ENCODE measurements at regions not wholly inside any gene's neighbourhood (a gene's known extent, or its start where the extent isn't known, plus 50 kb on each side); places are given as distances from the start of the nearest gene placed in this dataset.
"Not testable (repeated sequence)": the region's sequence is repeated elsewhere in the genome, so short reads cannot be mapped to it uniquely, and the experiment has no call there.

- intact Hi-C loops (cut with micrococcal nuclease) = no loop called here
Measured at GRCh38 chr2:16737812-16738211, 72.2 kb upstream of the CYRIA start.

- intact Hi-C loops (cut with micrococcal nuclease) = no loop called here
Measured at GRCh38 chr2:16736633-16737032, 71.0 kb upstream of the CYRIA start.

- intact Hi-C loops (cut with micrococcal nuclease) = no loop called here
Measured at GRCh38 chr2:16729335-16729734, 63.7 kb upstream of the CYRIA start.

- intact Hi-C loops (cut with micrococcal nuclease) = no loop called here
Measured at GRCh38 chr2:16728351-16729136, 62.9 kb upstream of the CYRIA start.

GRCh38 chr2:16727849-16728248 lies 62.2 kb upstream of the CYRIA start:
- intact Hi-C loops (cut with micrococcal nuclease) = not testable (repeated sequence)

- intact Hi-C loops (cut with micrococcal nuclease) = no loop called here
Measured at GRCh38 chr2:16727256-16727655, 61.6 kb upstream of the CYRIA start.

GRCh38 chr2:16726577-16726976 lies 60.9 kb upstream of the CYRIA start:
- intact Hi-C loops (cut with micrococcal nuclease) = no loop called here

GRCh38 chr2:16726147-16726546 lies 60.5 kb upstream of the CYRIA start:
- intact Hi-C loops (cut with micrococcal nuclease) = no loop called here

GRCh38 chr2:16725549-16725948 lies 59.9 kb upstream of the CYRIA start:
- intact Hi-C loops (cut with micrococcal nuclease) = no loop called here

GRCh38 chr2:16722677-16723076 lies 57.0 kb upstream of the CYRIA start:
- intact Hi-C loops (cut with micrococcal nuclease) = no loop called here

GRCh38 chr2:16722126-16722525 lies 56.5 kb upstream of the CYRIA start:
- intact Hi-C loops (cut with micrococcal nuclease) = no loop called here

- intact Hi-C loops (cut with micrococcal nuclease) = not testable (repeated sequence)
Measured at GRCh38 chr2:16721529-16721928, 55.9 kb upstream of the CYRIA start.

GRCh38 chr2:16720737-16721136 lies 55.1 kb upstream of the CYRIA start:
- intact Hi-C loops (cut with micrococcal nuclease) = not testable (repeated sequence)

GRCh38 chr2:16719485-16719808 lies 53.8 kb upstream of the CYRIA start:
- intact Hi-C loops (cut with micrococcal nuclease) = no loop called here

- intact Hi-C loops (cut with micrococcal nuclease) = no loop called here
Measured at GRCh38 chr2:16718576-16719484, 53.2 kb upstream of the CYRIA start.

- intact Hi-C loops (cut with micrococcal nuclease) = no loop called here
Measured at GRCh38 chr2:16717477-16717876, 51.8 kb upstream of the CYRIA start.

GRCh38 chr2:16716944-16717343 lies 51.3 kb upstream of the CYRIA start:
- intact Hi-C loops (cut with micrococcal nuclease) = no loop called here

- intact Hi-C loops (cut with micrococcal nuclease) = no loop called here
Measured at GRCh38 chr2:16716024-16716423, 50.4 kb upstream of the CYRIA start.
